ENCODE measurements at regions not wholly inside any gene's neighbourhood (a gene's known extent, or its start where the extent isn't known, plus 50 kb on each side); places are given as distances from the start of the nearest gene placed in this dataset.

GRCh38 chr7:24197852-24198251, 86.1 kb upstream of the NPY start:
- H3K27me3 ChIP-seq (ENCODE audit: control insufficient read depth, insufficient read depth, low read length) = no peaks in the 10 kb centered on the region
- dilution Hi-C loops (cut with HindIII; ENCODE audit: low sequenced_read_pairs, unreplicated experiment) (no loop called here), intact Hi-C loops (cut with micrococcal nuclease) (loop anchor here (10.0 kb wide), 1 partner anchor 63 kb away; no protein-coding TSS in a partner anchor), in situ Hi-C loops (cut with MboI; ENCODE audit: low sequenced_read_pairs) (loop anchor here (10.0 kb wide), 1 partner anchor 423 kb away; no protein-coding TSS in a partner anchor)
- no peaks in the 10 kb centered on the region for H3K79me1 ChIP-seq (ENCODE audit: low read depth in 1 of 2, low read length in 2 of 2)
- H2BK5ac ChIP-seq (ENCODE audit: low read depth, low read length, poor library complexity, severe bottlenecking) = no peak overlapping the region
- H3K27ac ChIP-seq (ENCODE audit: insufficient read depth, low read length) = no peak overlapping the region
- H3K4me3 ChIP-seq (ENCODE audit: insufficient read depth, low read depth, low read length) = no peak overlapping the region
- H3K36me3 ChIP-seq (ENCODE audit: control insufficient read depth, insufficient read depth, low read length) = no peaks in the 10 kb centered on the region
- no peak overlapping the region for H2AK5ac ChIP-seq (ENCODE audit: low read depth, low read length)
- no peaks in the 10 kb centered on the region for H3K9me3 ChIP-seq (ENCODE audit: control insufficient read depth, insufficient read depth, low read length)
- no peak overlapping the region for H2BK20ac ChIP-seq (ENCODE audit: low read depth, low read length)
- H4K5ac ChIP-seq (ENCODE audit: low read depth, low read length) = no peak overlapping the region
- H3K14ac ChIP-seq (replicated peaks; ENCODE audit: low read depth, low read length) = no peak overlapping the region
- H4K8ac ChIP-seq (ENCODE audit: low read depth in 2 of 2, low read length in 2 of 2) = no peak overlapping the region
- H3K4me1 ChIP-seq (ENCODE audit: control insufficient read depth, insufficient read depth, low read length) = no peaks in the 10 kb centered on the region
- no peak overlapping the region for H3K56ac ChIP-seq (ENCODE audit: extremely low read depth, insufficient read depth, low read length)
- no peak overlapping the region for H4K91ac ChIP-seq (ENCODE audit: insufficient read depth, low read depth, low read length)
- H3K9ac ChIP-seq (ENCODE audit: low read depth, low read length) = no peak overlapping the region
- H2AK9ac ChIP-seq (replicated peaks; ENCODE audit: low read depth, low read length, poor library complexity) = no peak overlapping the region
- no TSS peak for BruUV-seq (replicated peaks)
- no peak overlapping the region for H2AFZ ChIP-seq (replicated peaks; ENCODE audit: low read length, poor library complexity)
- WGBS, 2 experiments (ENCODE audit: extremely low coverage in 2 of 2, insufficient read length in 1 of 2) = no CpG with 5 or more reads among the region's 4 CpGs
- no peaks in the 10 kb centered on the region for H3K9me1 ChIP-seq (ENCODE audit: insufficient read depth, low read length)
- ATAC-seq (ENCODE audit: low read depth) (no peak), DNase-seq (no peak)
- H3K18ac ChIP-seq (ENCODE audit: low read depth, low read length) = no peak overlapping the region
- no peaks in the 10 kb centered on the region for H4K20me1 ChIP-seq (ENCODE audit: insufficient read depth, low read length)
- ChIA-PET CTCF (no interaction called here), POLR2A (ENCODE audit: unreplicated experiment) (no interaction called here)
- no peak overlapping the region for H3K4ac ChIP-seq (ENCODE audit: low read depth, low read length)
- TF ChIP-seq SMC3 (IDR thresholded peaks at IDR 0.05; ENCODE audit: low read depth, low read length) = no peak
- no peak for TF ChIP-seq BHLHE40 (IDR thresholded peaks at IDR 0.05; ENCODE audit: low read depth, low read length)
- no peak for TF ChIP-seq USF2 (IDR thresholded peaks at IDR 0.05; ENCODE audit: low read depth, low read length)
- no peak for TF ChIP-seq CEBPB (IDR thresholded peaks at IDR 0.05; ENCODE audit: low read depth, low read length)
- no peak for TF ChIP-seq CTCF (conservative IDR thresholded peaks at IDR 0.05; ENCODE audit: low read depth, low read length)
- no peak for TF ChIP-seq POLR2A (IDR thresholded peaks at IDR 0.05; ENCODE audit: low read depth, low read length)
- no peak for TF ChIP-seq FOS (IDR thresholded peaks at IDR 0.05; ENCODE audit: low read depth, low read length)
- no peak for TF ChIP-seq ELK1 (IDR thresholded peaks at IDR 0.05; ENCODE audit: borderline replicate concordance, low read depth, low read length)
- TF ChIP-seq MXI1 (IDR thresholded peaks at IDR 0.05; ENCODE audit: borderline replicate concordance, low read depth, low read length) = no peak
- no peak for TF ChIP-seq RFX5 (IDR thresholded peaks at IDR 0.05; ENCODE audit: low read depth, low read length)
- TF ChIP-seq NFE2L2 (IDR thresholded peaks at IDR 0.05; ENCODE audit: low read depth, low read length) = no peak
- TF ChIP-seq MAFK (IDR thresholded peaks at IDR 0.05; ENCODE audit: low read depth, low read length) = no peak
- TF ChIP-seq MAZ (IDR thresholded peaks at IDR 0.05; ENCODE audit: borderline replicate concordance, low read depth, low read length) = no peak
- TF ChIP-seq RAD21 (IDR thresholded peaks at IDR 0.05; ENCODE audit: low read length) = no peak
- TF ChIP-seq RCOR1 (IDR thresholded peaks at IDR 0.05; ENCODE audit: insufficient replicate concordance, low read length) = no peak
- TF ChIP-seq CHD1 (IDR thresholded peaks at IDR 0.05; ENCODE audit: low read depth, low read length) = no peak
- H2BK15ac ChIP-seq (ENCODE audit: low read depth, low read length) = no peak overlapping the region
- H2BK120ac ChIP-seq (ENCODE audit: low read depth, low read length) = no peak overlapping the region
- no peak overlapping the region for H3K4me2 ChIP-seq (ENCODE audit: low read depth, low read length)
- no peak overlapping the region for H3K23ac ChIP-seq (ENCODE audit: low read depth, low read length)

Data from IMR-90 (cell line).